IMR-90 (cell line): ENCODE measurements at regions not wholly inside any gene's neighbourhood (a gene's known extent, or its start where the extent isn't known, plus 50 kb on each side); places are given as distances from the start of the nearest gene placed in this dataset.

ENCODE experiments used
- ATAC-seq: fragments of 200-7000 bp; cut with Tn5 transposase; 2 replicates; pipeline ENCODE4 v1.9.1; 2020; ENCODE audit warnings: low read depth, mild to moderate bottlenecking, moderate library complexity
- BruUV-seq: library from RNA; stranded (reverse); fragments of 400-500 nt; replicated peaks from 2 replicates; lab custom pipeline; 2021; lab: Mats Ljungman, UMichigan
- CTCF ChIA-PET: fragments of 300-600 bp; formaldehyde crosslinking; extraction: SDS; loops from one replicate; lab custom pipeline; 2021; ENCODE audit warnings: antibody characterized with exemption; lab: Yijun Ruan, JAX
- POLR2A ChIA-PET: fragments of 300-600 bp; sonication (Branson Sonifier 250); formaldehyde crosslinking; loops from one replicate; lab custom pipeline; 2022; ENCODE audit warnings: antibody characterized with exemption; ENCODE audit not compliant: unreplicated experiment; lab: Charles Lee
- DNase-seq: peaks from one replicate; pipeline ENCODE4 v3.0.0; 2013
- H2AFZ ChIP-seq: replicated peaks from 2 replicates; pipeline ENCODE3; 2013; ENCODE audit warnings: low read length, mild to moderate bottlenecking; ENCODE audit not compliant: poor library complexity
- H2AK5ac ChIP-seq: 2 replicates; pipeline ENCODE4 v1.6.1; 2013; ENCODE audit warnings: low read depth, low read length, inconsistent platforms
- H2AK9ac ChIP-seq: replicated peaks from 2 replicates; pipeline ENCODE3; 2013; ENCODE audit warnings: mild to moderate bottlenecking, low read depth, low read length, moderate library complexity; ENCODE audit not compliant: poor library complexity
- H2BK120ac ChIP-seq: 2 replicates; pipeline ENCODE4 v1.6.1; 2013; ENCODE audit warnings: low read depth, low read length, inconsistent platforms
- H2BK15ac ChIP-seq: 3 replicates; pipeline ENCODE4 v1.6.1; 2013; ENCODE audit warnings: low read depth, low read length, inconsistent platforms
- H2BK20ac ChIP-seq: 2 replicates; pipeline ENCODE4 v1.6.1; 2013; ENCODE audit warnings: low read depth, mild to moderate bottlenecking, inconsistent platforms, low read length, moderate library complexity
- H2BK5ac ChIP-seq: 2 replicates; pipeline ENCODE4 v1.6.1; 2013; ENCODE audit warnings: mild to moderate bottlenecking, low read depth, low read length, inconsistent platforms; ENCODE audit not compliant: poor library complexity, severe bottlenecking
- H3K14ac ChIP-seq: replicated peaks from 2 replicates; pipeline ENCODE4 v1.6.1; 2013; ENCODE audit warnings: low read depth, low read length, inconsistent platforms
- H3K18ac ChIP-seq: 2 replicates; pipeline ENCODE4 v1.6.1; 2013; ENCODE audit warnings: low read depth, low read length, control low read depth
- H3K23ac ChIP-seq: 2 replicates; pipeline ENCODE4 v1.6.1; 2013; ENCODE audit warnings: low read depth, low read length, inconsistent platforms
- H3K27ac ChIP-seq: 2 replicates; pipeline ENCODE4 v1.5.1; 2013; ENCODE audit warnings: mild to moderate bottlenecking, control low read depth, low read length; ENCODE audit not compliant: insufficient read depth
- H3K27me3 ChIP-seq: 2 replicates; pipeline ENCODE4 v1.6.1; 2013; ENCODE audit warnings: low read length; ENCODE audit not compliant: control insufficient read depth, insufficient read depth
- H3K36me3 ChIP-seq: 2 replicates; pipeline ENCODE4 v1.6.1; 2013; ENCODE audit warnings: low read length, mixed read lengths; ENCODE audit not compliant: control insufficient read depth, insufficient read depth
- H3K4ac ChIP-seq: 2 replicates; pipeline ENCODE4 v1.6.1; 2013; ENCODE audit warnings: low read depth, low read length, inconsistent platforms
- H3K4me1 ChIP-seq: 2 replicates; pipeline ENCODE4 v1.6.1; 2013; ENCODE audit warnings: low read length, mixed read lengths; ENCODE audit not compliant: control insufficient read depth, insufficient read depth
- H3K4me2 ChIP-seq: 2 replicates; pipeline ENCODE4 v1.6.1; 2013; ENCODE audit warnings: low read depth, mild to moderate bottlenecking, control low read depth, low read length, moderate library complexity
- H3K4me3 ChIP-seq: 2 replicates; pipeline ENCODE4 v1.5.1; 2013; ENCODE audit warnings: low read depth, mild to moderate bottlenecking, control low read depth, low read length, moderate library complexity; ENCODE audit not compliant: insufficient read depth
- H3K56ac ChIP-seq: 2 replicates; pipeline ENCODE4 v1.6.1; 2013; ENCODE audit warnings: low read length, inconsistent platforms; ENCODE audit not compliant: insufficient read depth; ENCODE audit errors: extremely low read depth
- H3K79me1 ChIP-seq, 2 experiments: 2 replicates each; pipeline ENCODE4 v1.6.1; 2013; ENCODE audit warnings: low read length in 2 of 2, inconsistent platforms in 1 of 2, low read depth in 1 of 2
- H3K9ac ChIP-seq: 2 replicates; pipeline ENCODE4 v1.6.1; 2013; ENCODE audit warnings: low read depth, low read length, control low read depth
- H3K9me1 ChIP-seq: 2 replicates; pipeline ENCODE4 v1.6.1; 2013; ENCODE audit warnings: low read length, inconsistent platforms; ENCODE audit not compliant: insufficient read depth
- H3K9me3 ChIP-seq: 2 replicates; pipeline ENCODE4 v1.6.1; 2013; ENCODE audit warnings: low read length; ENCODE audit not compliant: control insufficient read depth, insufficient read depth
- H4K20me1 ChIP-seq: 2 replicates; pipeline ENCODE4 v1.6.1; 2013; ENCODE audit warnings: low read length, inconsistent platforms; ENCODE audit not compliant: insufficient read depth
- H4K5ac ChIP-seq: 2 replicates; pipeline ENCODE4 v1.6.1; 2013; ENCODE audit warnings: mild to moderate bottlenecking, low read depth, low read length, control low read depth
- H4K8ac ChIP-seq, 2 experiments: 2 replicates each; pipeline ENCODE4 v1.6.1; 2013; ENCODE audit warnings: low read depth in 2 of 2, low read length in 2 of 2, control low read depth in 1 of 2, inconsistent platforms in 1 of 2
- H4K91ac ChIP-seq: 2 replicates; pipeline ENCODE4 v1.6.1; 2013; ENCODE audit warnings: low read depth, low read length, inconsistent platforms; ENCODE audit not compliant: insufficient read depth
- BHLHE40 ChIP-seq: fragments of 150-350 bp; IDR thresholded peaks from 2 replicates; pipeline ENCODE4 v1.6.1; 2016; ENCODE audit warnings: mild to moderate bottlenecking, low read depth, low read length
- CEBPB ChIP-seq: IDR thresholded peaks from 2 replicates; pipeline ENCODE4 v1.6.1; 2012; ENCODE audit warnings: low read depth, low read length, improper control_type of control experiment
- CHD1 ChIP-seq: IDR thresholded peaks from 2 replicates; pipeline ENCODE4 v1.6.1; 2012; ENCODE audit warnings: low read depth, low read length, improper control_type of control experiment
- FOS ChIP-seq: fragments of 150-350 bp; IDR thresholded peaks from 2 replicates; pipeline ENCODE4 v1.6.1; 2016; ENCODE audit warnings: low read depth, low read length
- MAZ ChIP-seq: IDR thresholded peaks from 2 replicates; pipeline ENCODE4 v1.6.1; 2012; ENCODE audit warnings: low read depth, mild to moderate bottlenecking, low read length, improper control_type of control experiment, moderate library complexity, borderline replicate concordance
- MXI1 ChIP-seq: IDR thresholded peaks from 2 replicates; pipeline ENCODE4 v1.6.1; 2012; ENCODE audit warnings: low read depth, mild to moderate bottlenecking, low read length, moderate library complexity, borderline replicate concordance
- NFE2L2 ChIP-seq: fragments of 150-350 bp; IDR thresholded peaks from 2 replicates; pipeline ENCODE4 v1.6.1; 2016; ENCODE audit warnings: low read depth, mild to moderate bottlenecking, low read length
- POLR2A ChIP-seq: IDR thresholded peaks from 2 replicates; pipeline ENCODE4 v1.6.1; 2012; ENCODE audit warnings: mild to moderate bottlenecking, low read depth, low read length
- RAD21 ChIP-seq: IDR thresholded peaks from 2 replicates; pipeline ENCODE4 v1.6.1; 2012; ENCODE audit warnings: low read length, improper control_type of control experiment
- RFX5 ChIP-seq: IDR thresholded peaks from 2 replicates; pipeline ENCODE4 v1.8.0; 2012; ENCODE audit warnings: low read depth, mild to moderate bottlenecking, low read length, moderate library complexity
- SMC3 ChIP-seq: fragments of 150-350 bp; IDR thresholded peaks from 2 replicates; pipeline ENCODE4 v1.6.1; 2016; ENCODE audit warnings: low read depth, mild to moderate bottlenecking, antibody characterized with exemption, low read length, moderate library complexity
- USF2 ChIP-seq: fragments of 150-350 bp; IDR thresholded peaks from 2 replicates; pipeline ENCODE4 v1.6.1; 2017; ENCODE audit warnings: mild to moderate bottlenecking, antibody characterized with exemption, low read length, low read depth
- WGBS, 2 experiments: methylation state at CpG; one replicate each; pipeline versions ENCODE4 v1.1.5 to v1.1.7; 2013; ENCODE audit warnings: missing lambda C conversion rate in 2 of 2; ENCODE audit not compliant: insufficient read length in 1 of 2; ENCODE audit errors: extremely low coverage in 2 of 2; 5-methylcytosine and 5-hydroxymethylcytosine counted together
- dilution Hi-C: fragments of 300-500 bp; cut with HindIII; formaldehyde crosslinking; loops from one replicate; pipeline ENCODE4 v1.14.3; 2018; ENCODE audit warnings: low sequenced_read_pairs; ENCODE audit not compliant: unreplicated experiment
- in situ Hi-C: fragments of 300-500 bp; cut with MboI; formaldehyde crosslinking; loops from 3 replicates; pipeline ENCODE4 v1.14.3; 2019; ENCODE audit warnings: low sequenced_read_pairs, inconsistent platforms, mixed read lengths
- intact Hi-C: fragments of 100-400 bp; cut with micrococcal nuclease; formaldehyde crosslinking; loops from 2 replicates; pipeline ENCODE4 v1.10.0; 2022
- TF ChIP-seq, protein P1 (sequence below): conservative IDR thresholded peaks from 2 replicates; pipeline ENCODE4 v1.5.1; 2012; ENCODE audit warnings: mild to moderate bottlenecking, low read depth, low read length, improper control_type of control experiment
- TF ChIP-seq, protein P2 (sequence below): fragments of 150-350 bp; IDR thresholded peaks from 2 replicates; pipeline ENCODE4 v1.6.1; 2016; ENCODE audit warnings: low read depth, mild to moderate bottlenecking, low read length, moderate library complexity, borderline replicate concordance

DNA sequence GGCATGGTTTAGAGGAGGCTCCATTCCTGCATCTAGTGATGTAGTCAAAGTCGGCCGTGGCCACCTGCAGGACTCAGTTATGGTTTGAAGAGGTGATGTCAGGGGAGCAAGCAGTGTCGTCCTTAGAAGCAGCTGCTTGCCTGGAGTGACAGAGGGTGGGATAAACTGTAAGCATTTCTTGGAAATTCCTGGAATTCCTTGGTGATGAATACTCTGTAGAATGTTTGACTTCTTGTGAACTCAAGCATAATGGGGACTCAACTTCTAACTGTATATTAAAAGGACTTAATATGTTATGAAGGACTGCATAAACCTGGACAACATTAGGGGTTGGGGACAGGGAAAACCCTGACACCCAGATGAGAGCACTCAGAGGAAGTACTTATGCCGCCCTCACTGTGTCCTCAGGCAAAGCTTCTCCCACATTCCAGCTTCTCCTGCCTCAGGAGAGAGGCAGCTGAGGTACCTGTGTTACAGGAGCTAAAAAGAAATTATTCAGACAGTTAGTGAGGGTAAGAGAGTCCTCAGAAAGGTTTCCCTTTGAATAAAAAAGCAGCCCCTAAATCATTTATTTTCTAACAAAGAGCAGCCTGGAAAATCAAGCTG is 459.9 kb upstream of the CELF4 start:
- 0% methylated on average over 1 of the region's 4 CpGs; no CpG with 5 or more reads in 1 of the 2 experiments for WGBS, 2 experiments

More for the DNA sequence above, 459.9 kb upstream of the CELF4 start:
- in situ Hi-C loops, result no loop called here
- Histone ChIP-seq H4K91ac (no peak overlapping the region), H3K79me1 (no peaks in the 10 kb centered on the region), H3K14ac (no peak overlapping the region), H3K4ac (no peak overlapping the region), H2AK9ac (no peak overlapping the region), H2BK120ac (no peak overlapping the region), H2AFZ (no peak overlapping the region), H3K36me3 (no peaks in the 10 kb centered on the region), H2BK15ac (no peak overlapping the region), H3K9ac (no peak overlapping the region), H3K4me2 (no peak overlapping the region), H2BK20ac (no peak overlapping the region), H3K4me1 (no peaks in the 10 kb centered on the region), H3K18ac (no peak overlapping the region), H3K27me3 (no peaks in the 10 kb centered on the region), H3K23ac (no peak overlapping the region), H4K20me1 (no peaks in the 10 kb centered on the region), H4K5ac (no peak overlapping the region), H4K8ac (no peak overlapping the region), H3K9me3 (peaks cover 17% of the 10 kb centered on the region), H2BK5ac (no peak overlapping the region), H3K9me1 (no peaks in the 10 kb centered on the region), H3K27ac (no peak overlapping the region), H3K4me3 (no peak overlapping the region), H3K56ac (no peak overlapping the region), H2AK5ac (no peak overlapping the region)
- intact Hi-C loops, result no loop called here
- dilution Hi-C loops, result no loop called here
- ChIA-PET POLR2A (no interaction called here), CTCF (interaction anchor here (0.6 kb wide), 1 partner anchor 615 kb away, joined by 3 read pairs; no protein-coding TSS in a partner anchor)
- no TSS peak for BruUV-seq
- DNase-seq (no peak), ATAC-seq (no peak)
- TF ChIP-seq, protein P1, sequence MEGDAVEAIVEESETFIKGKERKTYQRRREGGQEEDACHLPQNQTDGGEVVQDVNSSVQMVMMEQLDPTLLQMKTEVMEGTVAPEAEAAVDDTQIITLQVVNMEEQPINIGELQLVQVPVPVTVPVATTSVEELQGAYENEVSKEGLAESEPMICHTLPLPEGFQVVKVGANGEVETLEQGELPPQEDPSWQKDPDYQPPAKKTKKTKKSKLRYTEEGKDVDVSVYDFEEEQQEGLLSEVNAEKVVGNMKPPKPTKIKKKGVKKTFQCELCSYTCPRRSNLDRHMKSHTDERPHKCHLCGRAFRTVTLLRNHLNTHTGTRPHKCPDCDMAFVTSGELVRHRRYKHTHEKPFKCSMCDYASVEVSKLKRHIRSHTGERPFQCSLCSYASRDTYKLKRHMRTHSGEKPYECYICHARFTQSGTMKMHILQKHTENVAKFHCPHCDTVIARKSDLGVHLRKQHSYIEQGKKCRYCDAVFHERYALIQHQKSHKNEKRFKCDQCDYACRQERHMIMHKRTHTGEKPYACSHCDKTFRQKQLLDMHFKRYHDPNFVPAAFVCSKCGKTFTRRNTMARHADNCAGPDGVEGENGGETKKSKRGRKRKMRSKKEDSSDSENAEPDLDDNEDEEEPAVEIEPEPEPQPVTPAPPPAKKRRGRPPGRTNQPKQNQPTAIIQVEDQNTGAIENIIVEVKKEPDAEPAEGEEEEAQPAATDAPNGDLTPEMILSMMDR, result no peak
- TF ChIP-seq RAD21 (no peak), RFX5 (no peak), MXI1 (no peak), MAZ (no peak), CEBPB (no peak), POLR2A (no peak), BHLHE40 (no peak), USF2 (no peak), FOS (no peak), NFE2L2 (no peak), SMC3 (no peak), CHD1 (no peak)
- TF ChIP-seq, protein P2, sequence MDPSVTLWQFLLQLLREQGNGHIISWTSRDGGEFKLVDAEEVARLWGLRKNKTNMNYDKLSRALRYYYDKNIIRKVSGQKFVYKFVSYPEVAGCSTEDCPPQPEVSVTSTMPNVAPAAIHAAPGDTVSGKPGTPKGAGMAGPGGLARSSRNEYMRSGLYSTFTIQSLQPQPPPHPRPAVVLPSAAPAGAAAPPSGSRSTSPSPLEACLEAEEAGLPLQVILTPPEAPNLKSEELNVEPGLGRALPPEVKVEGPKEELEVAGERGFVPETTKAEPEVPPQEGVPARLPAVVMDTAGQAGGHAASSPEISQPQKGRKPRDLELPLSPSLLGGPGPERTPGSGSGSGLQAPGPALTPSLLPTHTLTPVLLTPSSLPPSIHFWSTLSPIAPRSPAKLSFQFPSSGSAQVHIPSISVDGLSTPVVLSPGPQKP, result no peak
